IPS DF 4.7 (cell line): ENCODE measurements at regions not wholly inside any gene's neighbourhood (a gene's known extent, or its start where the extent isn't known, plus 50 kb on each side); places are given as distances from the start of the nearest gene placed in this dataset.
"Not testable (repeated sequence)": the region's sequence is repeated elsewhere in the genome, so short reads cannot be mapped to it uniquely, and the experiment has no call there.

Experiments used
- DNase-seq: peaks from one replicate; pipeline ENCODE4 v3.0.0-alpha.2; 2013; ENCODE audit warnings: low spot score; ENCODE audit errors: extremely low read depth

DNA sequence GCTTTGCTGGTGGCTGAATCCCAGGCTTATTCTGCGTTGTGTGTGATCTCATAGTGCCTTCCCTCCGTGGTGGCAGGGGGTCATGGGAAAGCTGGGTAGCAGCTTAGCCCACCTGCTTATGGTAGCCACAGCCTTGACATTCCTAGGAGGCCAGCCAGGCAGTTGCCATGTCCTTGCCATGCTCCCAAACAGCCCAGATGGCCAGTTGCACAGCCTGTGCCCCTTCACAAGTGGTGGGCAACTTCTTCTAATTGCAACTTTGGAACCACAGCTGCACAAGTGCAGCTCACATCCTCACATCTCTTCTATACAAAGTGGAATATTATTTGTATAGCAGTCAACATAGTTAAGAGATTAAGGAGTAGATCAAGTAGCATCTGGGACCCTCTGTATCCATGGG lies 136.6 kb upstream of the PELI1 start:
- not testable (repeated sequence) for DNase-seq

DNA sequence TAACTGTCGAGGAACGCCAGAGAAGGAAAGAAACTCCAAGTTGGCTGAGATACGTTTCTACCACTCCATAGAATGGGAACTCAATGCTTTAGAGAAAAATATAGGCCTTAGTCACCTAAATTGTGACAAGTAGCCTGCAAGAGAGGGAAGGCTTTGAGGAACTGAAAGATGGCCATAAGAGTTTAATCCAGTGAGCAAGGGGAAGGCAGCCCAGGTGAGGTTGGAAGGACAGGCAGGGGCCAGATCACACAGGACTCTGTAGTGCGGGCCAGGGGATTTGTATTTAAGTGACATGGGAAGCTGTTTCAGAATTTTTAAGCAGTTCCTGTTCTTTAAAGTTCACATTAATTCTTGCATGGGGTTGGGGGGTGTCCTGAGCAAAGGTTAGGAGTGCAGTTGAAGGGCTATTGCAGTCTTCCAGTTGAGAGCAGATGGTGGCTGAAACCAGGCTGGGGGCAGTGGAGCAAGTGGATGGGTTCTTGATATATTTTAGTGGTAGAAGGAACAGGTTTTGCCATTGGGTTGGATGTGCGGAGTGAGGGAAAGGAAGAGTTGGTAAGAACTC lies 138.9 kb upstream of the PELI1 start:
- no peak for DNase-seq

DNA sequence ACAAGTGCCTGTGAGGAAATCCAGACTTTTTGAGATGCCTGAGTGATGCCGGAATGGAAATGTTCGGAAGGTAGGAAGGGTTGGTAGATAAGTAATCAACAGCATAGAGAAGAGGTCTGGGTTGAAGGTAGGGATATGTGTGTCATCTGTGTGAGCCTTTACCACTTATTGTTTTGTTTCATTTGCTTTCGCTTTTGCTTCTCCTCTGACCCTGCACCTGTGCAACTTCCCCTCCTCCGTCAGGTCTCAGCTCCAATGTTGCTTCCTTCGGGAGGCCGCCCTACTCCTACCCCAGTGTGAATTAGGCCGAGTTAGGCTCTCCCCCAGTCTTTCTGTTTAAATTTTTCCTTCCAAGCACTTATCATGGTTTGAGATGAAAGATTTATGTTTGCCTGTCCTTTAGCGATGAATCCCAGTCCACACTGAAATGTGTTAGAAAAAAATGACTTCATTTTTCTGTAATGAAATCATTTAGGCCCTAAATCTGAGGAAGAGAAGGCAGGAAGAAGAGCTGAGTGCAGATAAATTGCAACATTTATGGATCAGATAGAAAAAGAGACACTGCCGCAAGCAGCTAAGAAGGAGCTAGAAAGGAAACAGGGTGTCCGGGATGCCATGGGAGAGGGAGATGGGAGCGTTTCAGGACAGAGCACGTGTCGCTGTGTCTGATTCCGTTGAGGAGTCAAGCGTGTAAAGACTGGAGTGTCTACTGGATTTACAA lies 139.6 kb upstream of the PELI1 start:
- no peak for DNase-seq

DNA sequence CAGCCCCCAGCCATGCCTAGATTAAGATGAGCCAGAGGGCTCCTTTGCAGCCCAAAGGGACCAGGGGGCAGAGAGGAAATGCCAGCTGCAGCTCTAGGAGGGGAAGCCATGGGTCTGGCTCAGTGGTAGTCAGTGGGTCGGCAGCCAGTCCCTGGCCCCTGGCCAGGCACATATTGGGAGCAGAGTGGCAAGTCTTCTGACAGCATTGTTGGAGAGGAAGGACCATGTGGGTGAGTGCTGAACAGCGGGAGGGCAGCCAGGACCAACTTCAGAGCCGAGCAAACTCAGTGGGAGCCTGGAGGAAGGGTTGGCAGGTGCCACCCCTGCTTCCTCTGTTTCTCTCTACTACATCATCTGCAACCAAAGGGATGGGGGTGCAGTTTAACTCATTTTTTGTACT lies 140.5 kb upstream of the PELI1 start:
- no peak for DNase-seq

DNA sequence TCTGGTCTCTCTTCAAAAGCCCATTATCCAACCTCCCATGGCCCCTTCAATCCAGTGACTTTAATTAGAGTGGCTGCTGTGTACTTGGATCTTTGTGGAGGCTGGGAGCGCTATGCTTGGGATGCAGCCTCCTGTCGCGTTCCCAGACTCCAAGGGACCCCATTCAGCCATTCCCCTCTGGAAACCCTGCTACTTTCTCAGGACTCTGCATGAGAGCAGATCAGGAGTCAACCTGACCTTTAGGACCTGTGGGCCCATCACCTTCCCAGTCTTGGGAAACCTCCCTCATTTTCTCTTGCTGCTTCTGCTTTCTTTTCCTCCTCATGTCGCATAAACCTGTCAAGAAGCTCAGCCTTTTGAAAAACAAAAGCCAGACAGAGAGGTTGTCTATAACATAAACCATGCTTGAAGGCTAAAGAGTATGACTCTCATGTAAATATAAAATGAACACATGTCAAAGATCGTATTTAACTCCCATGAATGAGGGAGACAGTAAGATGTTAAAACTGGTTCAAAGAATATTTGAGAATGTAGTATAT lies 143.1 kb upstream of the PELI1 start:
- DNase-seq, result no peak

DNA sequence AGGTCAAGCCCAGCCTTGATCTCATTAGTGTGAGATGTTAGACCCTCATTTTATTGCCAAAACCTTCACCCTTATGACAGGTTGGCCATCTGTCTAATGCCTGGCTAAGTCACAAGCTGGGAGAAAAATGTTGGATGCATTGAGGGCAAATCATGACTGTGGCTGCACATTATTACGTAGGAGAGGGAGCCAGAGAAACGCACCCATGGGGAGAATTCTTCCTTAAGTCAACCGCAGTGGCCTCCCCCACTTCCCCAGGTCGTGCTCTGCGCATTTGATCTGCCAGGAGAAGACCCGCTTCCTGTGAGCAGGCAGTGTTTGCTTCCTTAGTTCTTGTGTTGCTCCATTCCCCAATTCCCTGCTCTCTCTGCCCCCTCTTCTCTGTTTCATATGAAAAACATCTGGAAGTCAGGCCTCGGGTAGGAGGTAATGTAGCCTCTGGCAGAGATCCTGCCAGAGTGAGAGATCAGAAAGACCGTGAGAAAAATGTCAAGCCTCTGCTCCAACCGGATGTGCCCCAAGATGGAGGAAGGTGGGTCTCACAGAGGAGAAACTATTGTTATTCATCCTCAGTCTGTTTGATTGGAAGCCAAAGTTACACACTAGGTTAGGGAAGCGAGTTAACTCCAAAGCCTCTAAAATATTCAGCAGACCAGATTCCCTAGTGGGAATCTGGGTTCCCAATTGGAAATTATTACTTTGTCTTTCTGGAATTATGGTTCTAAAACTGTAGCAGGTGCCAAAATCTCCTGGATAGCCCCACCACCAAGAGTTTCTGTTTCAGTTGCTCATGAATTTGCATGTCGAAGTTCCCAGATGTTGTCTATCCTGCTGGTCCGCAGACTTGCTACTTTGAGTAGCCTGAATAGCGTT lies 144.3 kb upstream of the PELI1 start:
- DNase-seq, result no peak

DNA sequence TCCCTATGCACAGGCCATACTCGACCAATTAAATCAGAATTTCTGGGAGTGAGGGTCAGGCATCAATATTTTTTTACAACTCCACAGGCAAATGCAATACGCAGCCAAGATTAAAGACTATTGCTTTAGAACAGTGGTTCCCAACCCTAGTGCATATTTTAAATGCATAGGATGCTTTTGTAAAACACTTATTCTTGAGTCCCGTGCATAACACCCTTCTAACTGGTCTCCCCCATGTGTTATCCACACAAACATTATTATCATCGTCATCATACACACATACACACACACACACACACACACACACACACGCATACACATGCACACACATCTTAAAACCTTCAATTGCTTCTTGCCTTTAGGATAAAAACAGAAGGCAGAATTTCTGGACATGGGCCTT lies 145.0 kb upstream of the PELI1 start:
- no peak for DNase-seq

DNA sequence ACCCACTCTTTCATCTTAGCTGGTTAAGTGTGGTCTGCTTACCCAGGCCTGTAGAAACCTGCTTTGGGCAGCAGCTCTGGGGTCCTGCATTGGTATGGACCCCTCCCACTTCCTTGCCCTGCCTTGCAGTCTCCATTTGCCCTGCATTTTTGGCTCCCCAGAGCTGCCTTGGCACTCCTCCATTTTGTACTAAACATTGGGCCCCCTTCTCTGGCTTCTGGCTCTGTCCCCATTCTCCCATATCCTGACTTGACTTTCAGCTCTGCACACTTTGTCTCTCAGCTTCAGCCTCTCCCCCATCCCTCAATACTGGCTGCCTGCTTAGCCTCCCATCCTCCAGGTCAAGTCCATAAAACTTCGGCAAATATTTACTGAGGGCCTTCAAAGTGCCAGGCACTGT lies 145.5 kb upstream of the PELI1 start:
- DNase-seq, result no peak

DNA sequence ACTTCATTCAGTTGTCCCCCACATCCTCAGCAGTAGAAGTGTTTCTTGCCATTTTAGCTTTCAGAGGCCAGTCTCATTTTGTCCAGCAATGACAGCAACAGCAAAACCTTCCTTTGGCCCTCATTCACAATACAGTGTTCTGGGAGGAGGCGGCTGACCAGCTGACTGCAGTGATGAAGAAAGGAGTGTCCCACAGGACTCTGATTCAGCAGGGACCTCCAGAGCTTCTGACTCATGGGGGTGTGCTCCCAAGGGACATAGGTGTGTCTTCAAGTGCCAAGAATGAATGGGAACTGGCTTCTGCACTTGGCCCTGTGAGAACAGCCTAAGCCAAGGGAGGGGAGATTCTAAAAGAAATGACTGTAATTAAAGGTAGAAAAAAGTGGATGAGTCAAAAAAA lies 147.0 kb upstream of the PELI1 start:
- DNase-seq, result no peak

DNA sequence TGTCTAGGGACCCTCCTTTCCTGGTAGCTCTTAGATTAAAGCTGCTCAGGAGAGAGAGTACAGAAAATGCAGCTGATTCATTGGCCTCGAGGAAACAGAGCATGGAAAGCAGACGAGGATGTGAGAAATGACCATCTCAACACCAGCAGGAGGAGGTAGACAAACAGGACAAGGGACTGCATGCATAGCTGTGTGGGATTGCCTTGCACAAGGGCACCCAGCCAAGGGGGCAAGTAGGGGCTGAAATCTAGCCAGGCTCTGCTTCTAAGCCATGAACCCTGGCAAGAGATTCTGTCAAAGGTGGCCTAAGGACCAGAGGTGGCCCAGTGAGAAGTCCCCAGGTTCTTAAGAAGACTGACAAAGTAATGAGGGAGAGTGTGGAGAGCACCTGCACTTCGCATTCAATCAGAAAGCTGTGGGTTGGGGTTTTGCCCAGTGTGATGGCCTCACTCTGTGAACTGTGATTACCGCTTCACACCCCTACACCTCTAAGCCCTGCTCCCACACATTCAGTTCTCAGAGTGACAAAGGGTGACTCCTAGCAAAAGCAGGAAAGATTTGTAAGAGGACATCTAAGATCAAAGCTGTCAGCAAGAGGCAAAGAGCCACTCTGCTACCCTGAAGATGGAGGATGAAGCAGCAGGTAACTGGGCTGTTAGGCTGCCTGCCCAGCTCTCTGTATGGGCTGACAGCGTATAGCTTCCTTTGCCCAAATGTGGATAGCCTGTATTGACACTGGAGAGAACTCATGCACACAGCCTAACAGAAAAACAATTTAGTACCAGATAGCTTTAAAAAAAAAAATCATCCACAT lies 151.3 kb upstream of the PELI1 start:
- no peak for DNase-seq

DNA sequence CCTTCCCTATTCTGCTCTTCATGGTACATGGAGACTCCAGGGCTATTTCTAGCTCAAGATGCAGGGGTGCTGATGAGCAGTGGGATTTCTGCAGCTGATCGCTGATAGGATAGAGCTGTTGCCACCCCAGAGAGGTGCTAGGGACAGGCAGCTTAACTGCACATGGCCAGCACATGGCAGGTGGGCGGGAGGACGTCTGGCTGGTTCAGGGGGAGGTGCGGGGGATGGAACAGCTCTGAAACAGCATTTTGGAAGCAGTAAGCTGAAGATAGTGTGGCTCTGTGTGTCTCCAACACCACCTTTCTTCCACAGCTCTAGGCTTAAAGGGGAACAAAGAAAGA lies 151.9 kb upstream of the PELI1 start:
- no peak for DNase-seq

DNA sequence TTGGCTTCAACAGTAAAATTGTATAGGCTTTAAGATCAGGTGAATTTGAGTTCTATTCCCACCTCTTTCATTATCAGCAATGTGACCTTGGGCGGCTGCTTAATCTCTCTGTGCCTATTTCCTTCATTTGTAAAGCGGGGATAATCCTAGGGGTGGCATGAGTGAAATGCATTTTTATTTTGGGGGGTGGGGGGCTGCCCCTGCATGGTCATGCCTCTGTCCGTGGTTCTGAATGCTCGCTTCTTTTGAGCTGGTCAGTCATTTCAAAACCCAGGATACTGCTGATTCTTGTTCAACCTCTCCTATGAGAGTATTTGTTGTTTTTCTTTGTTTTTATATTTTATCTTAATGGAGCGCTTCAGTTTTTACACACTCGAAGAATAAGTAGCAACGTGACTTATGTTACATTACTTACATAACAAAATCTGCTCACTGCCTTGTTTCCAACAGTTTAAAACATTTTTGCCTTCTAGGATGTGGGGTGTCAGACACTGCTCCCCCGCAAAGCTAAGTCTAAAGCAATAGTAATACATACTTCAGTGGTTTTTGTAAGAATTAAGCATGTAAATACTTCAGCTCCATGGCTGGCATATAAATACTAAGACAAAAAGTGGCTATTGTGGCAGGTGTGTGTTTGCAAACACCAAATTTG lies 152.6 kb upstream of the PELI1 start:
- DNase-seq, result no peak

DNA sequence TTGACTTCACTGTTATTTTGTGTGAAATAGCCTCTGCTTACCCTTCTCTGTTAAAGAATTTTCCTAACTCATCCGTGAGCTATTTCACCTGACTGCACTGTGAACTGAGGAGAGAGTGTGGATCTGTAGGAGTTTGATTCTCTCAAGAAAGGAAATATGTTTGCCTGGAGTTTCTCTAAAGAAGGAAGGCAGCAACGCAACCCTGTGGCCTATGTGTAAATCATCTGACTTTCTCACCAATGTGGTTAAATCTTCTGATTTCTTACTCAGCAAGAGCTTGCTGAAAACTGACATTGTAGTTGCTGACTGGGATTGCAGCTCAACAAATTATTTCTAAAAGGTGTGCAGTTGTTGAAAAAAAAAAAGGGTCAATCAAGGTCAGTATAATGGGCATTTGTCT lies 153.9 kb upstream of the PELI1 start:
- no peak for DNase-seq

DNA sequence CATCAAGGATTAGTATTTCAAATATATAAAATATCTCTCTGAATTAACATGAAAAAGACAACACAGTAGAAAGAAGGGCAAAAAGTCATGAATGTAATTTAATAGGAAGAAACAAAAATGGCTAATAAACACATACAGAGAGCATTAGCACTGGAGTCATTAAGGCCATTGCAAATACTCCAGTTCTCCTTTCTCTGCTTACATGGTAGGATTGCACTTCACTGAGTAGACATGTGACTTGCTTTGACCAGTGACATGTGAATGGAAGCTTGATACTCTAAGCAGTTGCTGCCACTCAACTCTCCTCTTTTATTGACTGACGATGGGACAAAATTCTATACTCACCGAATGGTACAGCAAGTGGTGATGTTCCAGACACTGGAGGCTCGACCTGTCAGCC lies 153.9 kb upstream of the LGALSL start:
- no peak for DNase-seq

DNA sequence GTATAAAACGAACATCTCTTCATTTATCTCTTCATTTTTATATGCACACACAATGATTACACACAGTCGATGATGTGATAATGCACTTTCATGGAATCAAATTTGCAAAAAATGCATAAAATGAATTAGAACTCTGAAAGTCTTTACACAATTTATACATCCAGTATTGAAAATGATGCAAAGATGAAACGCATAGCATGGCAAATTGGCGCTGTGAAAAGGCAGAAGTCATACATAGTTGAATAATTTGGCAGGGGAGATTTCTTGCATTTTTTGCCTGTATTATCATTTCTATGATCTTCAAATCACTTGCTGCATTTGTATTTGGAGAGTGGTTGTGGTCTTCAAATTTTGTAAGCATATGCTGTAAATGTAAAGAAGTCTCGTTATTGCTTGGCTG lies 150.7 kb upstream of the LGALSL start:
- no peak for DNase-seq

DNA sequence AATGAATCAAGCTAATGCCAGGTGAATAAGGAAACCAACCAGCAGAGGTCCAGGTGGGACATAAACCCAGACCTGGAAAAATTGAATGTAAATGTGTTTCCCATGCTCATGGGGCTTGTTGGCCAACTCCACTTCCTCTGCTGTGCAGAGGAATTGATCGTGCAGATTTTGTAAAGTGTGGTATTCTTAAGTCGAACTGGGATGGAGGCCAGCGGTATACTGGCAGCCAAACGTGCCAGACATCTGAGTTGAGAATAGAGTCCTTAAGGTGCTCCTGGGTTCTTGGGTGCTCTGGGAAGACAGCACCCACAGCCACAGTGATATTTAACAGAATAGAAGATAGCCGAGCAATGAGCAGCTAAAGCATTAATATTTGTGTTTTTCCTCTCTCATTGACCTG lies 146.5 kb upstream of the LGALSL start:
- no peak for DNase-seq

DNA sequence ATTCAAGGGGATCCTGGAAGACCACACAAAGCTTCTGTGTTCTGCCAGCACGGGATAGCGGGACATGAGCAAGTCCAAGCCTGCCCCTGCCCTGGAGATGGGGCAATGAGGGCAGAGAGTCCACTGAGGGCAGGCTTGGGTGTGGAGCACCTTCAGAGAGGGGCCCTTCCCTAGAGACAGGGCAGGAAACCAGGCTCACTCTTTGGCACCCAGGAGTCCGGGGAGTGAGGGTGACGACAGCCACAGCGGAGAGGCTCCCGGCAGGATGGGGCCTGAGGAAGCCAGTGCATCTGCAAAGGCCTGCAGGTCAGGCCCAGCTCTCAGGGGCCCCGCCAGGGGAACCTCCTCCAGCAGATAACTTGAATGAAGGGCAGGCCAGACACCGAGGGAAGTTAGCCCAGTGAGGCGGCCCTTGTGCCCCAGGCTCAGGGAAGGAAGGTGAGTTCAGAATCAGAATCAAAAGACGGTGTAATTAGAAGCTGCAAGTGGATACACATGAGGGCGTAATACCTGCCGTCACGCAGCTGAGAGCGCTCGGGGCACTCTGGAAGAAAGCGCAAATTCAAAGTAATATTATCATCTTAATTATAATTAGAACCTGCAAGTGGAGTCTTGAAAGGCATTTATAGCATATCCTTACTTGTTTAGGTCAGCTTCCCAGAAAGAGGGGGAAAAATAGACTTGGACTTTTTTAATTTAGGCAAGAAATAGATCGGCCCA lies 142.6 kb upstream of the LGALSL start:
- DNase-seq, result no peak

DNA sequence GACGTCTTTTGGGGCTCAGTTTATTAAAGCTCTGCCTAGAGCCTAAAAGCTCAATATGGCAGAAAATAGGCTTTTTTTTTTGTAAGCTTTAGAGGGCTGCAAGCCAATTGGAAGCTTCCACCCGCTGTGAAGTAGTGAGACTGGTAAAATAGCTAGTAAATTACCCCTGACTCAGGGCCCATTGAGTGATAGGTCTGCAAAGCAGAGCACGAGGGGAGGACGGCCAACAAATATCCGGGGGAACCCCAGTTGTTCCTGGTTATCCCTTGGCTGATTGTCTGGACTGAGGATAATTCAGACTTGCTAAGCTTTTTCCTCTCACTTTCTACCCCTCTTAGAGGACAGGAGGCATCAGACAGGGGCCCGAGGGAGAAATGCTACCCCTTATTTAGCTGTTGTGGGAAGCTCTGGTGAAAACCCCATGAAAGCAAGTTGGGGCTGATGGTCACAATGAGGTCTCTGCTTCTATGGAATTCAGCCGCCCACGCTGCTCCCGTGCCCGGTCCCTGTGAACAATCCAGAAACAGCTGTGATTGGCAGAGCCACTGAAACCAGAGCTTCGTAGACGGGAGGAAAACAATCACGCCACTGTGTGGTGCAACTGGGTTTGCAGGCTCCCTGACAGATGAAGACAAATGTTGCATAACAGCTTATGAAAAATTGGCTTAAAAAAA lies 141.9 kb upstream of the LGALSL start:
- DNase-seq, result no peak

DNA sequence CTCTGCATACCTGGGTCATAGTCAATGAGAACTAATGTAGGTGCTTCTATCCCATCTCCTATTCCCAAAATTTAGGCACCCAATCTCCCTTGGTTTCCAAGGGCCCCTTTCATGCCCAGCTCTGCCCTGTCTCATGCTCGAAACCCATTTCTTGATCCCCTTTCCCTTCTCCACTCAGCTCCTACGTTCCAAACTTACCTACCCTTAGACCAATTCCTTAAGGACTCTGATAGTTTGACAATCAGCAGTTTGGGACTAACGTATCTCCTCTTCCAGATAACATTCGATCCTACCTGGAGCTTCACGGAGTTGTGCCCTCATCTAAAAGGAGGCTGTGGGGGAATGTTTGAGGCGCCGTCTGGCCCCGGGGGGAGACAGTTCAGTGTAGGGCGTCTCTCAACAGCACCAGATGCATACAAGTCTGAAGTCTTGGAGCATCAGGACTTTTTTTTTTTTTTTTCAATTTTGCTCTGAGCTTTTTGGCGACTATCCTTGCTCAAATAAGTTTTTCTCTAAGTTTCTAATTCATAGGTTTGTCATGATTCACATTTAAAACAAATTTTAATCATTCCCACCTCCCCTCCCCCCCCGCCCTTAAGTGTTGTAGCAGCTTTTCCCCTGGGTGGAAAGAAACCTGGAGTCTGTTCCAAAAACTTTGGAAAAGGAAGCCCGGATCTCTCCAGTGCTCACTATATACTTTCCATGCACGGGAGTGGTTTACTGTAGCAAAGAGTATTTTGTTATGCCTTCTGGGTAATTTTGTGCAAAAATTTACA lies 141.2 kb upstream of the LGALSL start:
- DNase-seq, result no peak
